OCI-LY3 (cell line): ENCODE measurements at regions not wholly inside any gene's neighbourhood (a gene's known extent, or its start where the extent isn't known, plus 50 kb on each side); places are given as distances from the start of the nearest gene placed in this dataset.

Experiments used
- H2AFZ ChIP-seq: fragments of 200-600, 300-600 bp; shearing (Covaris generic); 2 replicates; pipeline ENCODE4 v1.6.0; 2014; ENCODE audit warnings: antibody characterized with exemption, low read depth, low read length
- H3K27ac ChIP-seq: fragments of 200-600, 300-600 bp; sonication (generic); 2 replicates; pipeline ENCODE4 v1.5.1; 2014; ENCODE audit warnings: mild to moderate bottlenecking, low read length, moderate library complexity, mixed read lengths
- H3K27me3 ChIP-seq: fragments of 200-600, 300-600 bp; sonication (generic); 2 replicates; pipeline ENCODE4 v1.6.1; 2014; ENCODE audit warnings: low read depth, low read length, mixed read lengths
- H3K36me3 ChIP-seq: fragments of 200-600, 300-600 bp; sonication (generic); replicated peaks from 2 replicates; pipeline ENCODE3; 2014; ENCODE audit warnings: low read depth, low read length, mixed read lengths
- H3K4me1 ChIP-seq: fragments of 300-600, 200-600 bp; sonication (generic); 2 replicates; pipeline ENCODE4 v1.6.1; 2014; ENCODE audit warnings: low read length, mixed read lengths
- H3K4me2 ChIP-seq: fragments of 200-600, 300-600 bp; sonication (generic); 2 replicates; pipeline ENCODE4 v1.6.1; 2014; ENCODE audit warnings: low read length, mixed read lengths
- H3K4me3 ChIP-seq: fragments of 300-600, 200-600 bp; sonication (generic); 2 replicates; pipeline ENCODE4 v1.5.1; 2014; ENCODE audit warnings: antibody characterized with exemption, mild to moderate bottlenecking, low read length, moderate library complexity
- H3K79me2 ChIP-seq: fragments of 300-600, 200-600 bp; shearing (Covaris generic); 2 replicates; pipeline ENCODE4 v1.6.1; 2014; ENCODE audit warnings: mild to moderate bottlenecking, low read length, mixed read lengths
- H3K9ac ChIP-seq: fragments of 300-600, 200-600 bp; shearing (Covaris generic); 2 replicates; pipeline ENCODE4 v1.6.0; 2014; ENCODE audit warnings: mild to moderate bottlenecking, low read length, moderate library complexity
- H3K9me3 ChIP-seq: fragments of 200-600, 300-600 bp; shearing (Covaris generic); 2 replicates; pipeline ENCODE4 v1.6.1; 2014; ENCODE audit warnings: low read length, mixed read lengths; ENCODE audit not compliant: insufficient read depth
- H4K20me1 ChIP-seq: fragments of 200-600, 300-600 bp; sonication (generic); 2 replicates; pipeline ENCODE4 v1.6.1; 2016; ENCODE audit warnings: low read length, mixed read lengths; ENCODE audit not compliant: insufficient read depth
- CTCF ChIP-seq: fragments of 200-600, 300-600 bp; sonication (generic); IDR thresholded peaks from 2 replicates; pipeline ENCODE4 v1.5.1; 2014; ENCODE audit warnings: antibody characterized with exemption, low read length, low read depth
- EZH2phosphoT487 ChIP-seq: fragments of 200-600 bp; shearing (Covaris generic); IDR thresholded peaks from 2 replicates; pipeline ENCODE4 v1.6.1; 2018; ENCODE audit warnings: antibody characterized with exemption, mixed run types, low read depth

- peaks cover 10% of the 10 kb centered on the region; the same call in 1 of the 2 replicates for H3K27me3 ChIP-seq
- H3K9ac ChIP-seq, result no peak overlapping the region
- H3K27ac ChIP-seq, result no peak overlapping the region
- H3K79me2 ChIP-seq, result no peaks in the 10 kb centered on the region
- TF ChIP-seq EZH2phosphoT487 (no peak), CTCF (no peak)
- no peaks in the 10 kb centered on the region for H3K9me3 ChIP-seq
- no peaks in the 10 kb centered on the region for H3K4me1 ChIP-seq
- no peak overlapping the region for H3K4me3 ChIP-seq
- H2AFZ ChIP-seq, result no peak overlapping the region
- H3K4me2 ChIP-seq, result no peak overlapping the region
- H3K36me3 ChIP-seq, result no peaks in the 10 kb centered on the region
- no peaks in the 10 kb centered on the region for H4K20me1 ChIP-seq
Measured at GRCh38 chr5:174617285-174617684, 107.1 kb upstream of the MSX2 start.

GRCh38 chr5:174617910-174618309, 106.5 kb upstream of the MSX2 start:
- H3K9ac ChIP-seq, result no peak overlapping the region
- no peaks in the 10 kb centered on the region for H4K20me1 ChIP-seq
- H3K4me3 ChIP-seq, result no peak overlapping the region
- H3K4me2 ChIP-seq, result no peak overlapping the region
- no peaks in the 10 kb centered on the region for H3K4me1 ChIP-seq
- H2AFZ ChIP-seq, result no peak overlapping the region
- H3K79me2 ChIP-seq, result no peaks in the 10 kb centered on the region
- no peaks in the 10 kb centered on the region for H3K36me3 ChIP-seq
- H3K27ac ChIP-seq, result no peak overlapping the region
- no peaks in the 10 kb centered on the region for H3K9me3 ChIP-seq
- peaks cover 5% of the 10 kb centered on the region; the same call in 1 of the 2 replicates for H3K27me3 ChIP-seq
- TF ChIP-seq CTCF (no peak), EZH2phosphoT487 (no peak)

GRCh38 chr5:174618589-174618988, 105.8 kb upstream of the MSX2 start:
- Histone ChIP-seq H3K4me2 (no peak overlapping the region), H3K27me3 (peaks cover 5% of the 10 kb centered on the region; the same call in 1 of the 2 replicates), H3K27ac (no peak overlapping the region), H4K20me1 (no peaks in the 10 kb centered on the region), H3K4me1 (no peaks in the 10 kb centered on the region), H3K36me3 (no peaks in the 10 kb centered on the region), H3K9ac (no peak overlapping the region), H2AFZ (no peak overlapping the region), H3K4me3 (no peak overlapping the region), H3K9me3 (no peaks in the 10 kb centered on the region), H3K79me2 (no peaks in the 10 kb centered on the region)
- TF ChIP-seq CTCF, result no peak
- no peak for TF ChIP-seq EZH2phosphoT487

- H3K9me3 ChIP-seq, result no peaks in the 10 kb centered on the region
- no peaks in the 10 kb centered on the region for H4K20me1 ChIP-seq
- H3K4me2 ChIP-seq, result no peak overlapping the region
- H3K79me2 ChIP-seq, result no peaks in the 10 kb centered on the region
- no peak overlapping the region for H3K4me3 ChIP-seq
- no peaks in the 10 kb centered on the region for H3K36me3 ChIP-seq
- H3K27ac ChIP-seq, result no peak overlapping the region
- peaks cover 8% of the 10 kb centered on the region; the same call in 1 of the 2 replicates for H3K27me3 ChIP-seq
- no peak overlapping the region for H2AFZ ChIP-seq
- H3K9ac ChIP-seq, result no peak overlapping the region
- TF ChIP-seq CTCF, result no peak
- no peak for TF ChIP-seq EZH2phosphoT487
- H3K4me1 ChIP-seq, result no peaks in the 10 kb centered on the region
Measured at GRCh38 chr5:174622067-174622466, 102.3 kb upstream of the MSX2 start.
